NCI-H2029 (cell line): ENCODE measurements at regions not wholly inside any gene's neighbourhood (a gene's known extent, or its start where the extent isn't known, plus 50 kb on each side); places are given as distances from the start of the nearest gene placed in this dataset.
"Not testable (repeated sequence)": the region's sequence is repeated elsewhere in the genome, so short reads cannot be mapped to it uniquely, and the experiment has no call there.

Experiments used
- DNase-seq: peaks from one replicate; lab custom pipeline; 2025; lab: John Stamatoyannopoulos, UW

- no peak for DNase-seq
Measured at GRCh38 chr21:32884062-32884461, 112.5 kb upstream of the PAXBP1 start.

- DNase-seq: peak; percentile 22
Measured at GRCh38 chr21:32886339-32886738, 114.8 kb upstream of the PAXBP1 start.

GRCh38 chr21:32887026-32887425 is 115.5 kb upstream of the PAXBP1 start:
- DNase-seq: no peak

- DNase-seq: no peak
Measured at GRCh38 chr21:32888971-32889370, 117.4 kb upstream of the PAXBP1 start.

GRCh38 chr21:32889596-32889995 is 118.0 kb upstream of the PAXBP1 start:
- no peak for DNase-seq

GRCh38 chr21:32894321-32894720 is 122.8 kb upstream of the PAXBP1 start:
- DNase-seq: no peak

GRCh38 chr21:32900814-32901213 is 124.9 kb upstream of the OLIG2 start:
- DNase-seq: no peak

GRCh38 chr21:32907521-32907920 is 118.2 kb upstream of the OLIG2 start:
- no peak for DNase-seq

GRCh38 chr21:32908534-32908933 is 117.2 kb upstream of the OLIG2 start:
- no peak for DNase-seq

- DNase-seq: no peak
Measured at GRCh38 chr21:32909393-32909792, 116.3 kb upstream of the OLIG2 start.

- DNase-seq: no peak
Measured at GRCh38 chr21:32914424-32915039, 111.2 kb upstream of the OLIG2 start.

- DNase-seq: no peak
Measured at GRCh38 chr21:32915099-32915498, 110.6 kb upstream of the OLIG2 start.

GRCh38 chr21:32916088-32916487 is 109.6 kb upstream of the OLIG2 start:
- DNase-seq: no peak

- no peak for DNase-seq
Measured at GRCh38 chr21:32916522-32917099, 109.1 kb upstream of the OLIG2 start.

GRCh38 chr21:32917362-32918135 is 108.2 kb upstream of the OLIG2 start:
- DNase-seq: no peak

- DNase-seq: no peak
Measured at GRCh38 chr21:32918478-32919120, 107.1 kb upstream of the OLIG2 start.

- DNase-seq: no peak
Measured at GRCh38 chr21:32920474-32920873, 105.3 kb upstream of the OLIG2 start.

GRCh38 chr21:32921632-32922230 is 104.0 kb upstream of the OLIG2 start:
- no peak for DNase-seq

GRCh38 chr21:32925098-32925497 is 100.6 kb upstream of the OLIG2 start:
- DNase-seq: no peak

- no peak for DNase-seq
Measured at GRCh38 chr21:32929633-32930038, 96.1 kb upstream of the OLIG2 start.

- DNase-seq: no peak
Measured at GRCh38 chr21:32930673-32931072, 95.1 kb upstream of the OLIG2 start.

GRCh38 chr21:32934068-32934467 is 91.7 kb upstream of the OLIG2 start:
- DNase-seq: not testable (repeated sequence)
